Heart left ventricle (tissue), 16 donors: ENCODE measurements at regions not wholly inside any gene's neighbourhood (a gene's known extent, or its start where the extent isn't known, plus 50 kb on each side); places are given as distances from the start of the nearest gene placed in this dataset.

ENCODE experiments used
- ATAC-seq, 4 donors: fragments of 200-7000 bp; cut with Tn5 transposase; one replicate each; pipeline ENCODE4 v1.9.1; 2020 to 2022; ENCODE audit warnings: moderate library complexity in 4 of 4, mild to moderate bottlenecking in 3 of 4, moderate number of reproducible peaks in 1 of 4
- DNase-seq, 5 donors: peaks; one replicate each; pipeline ENCODE4 v3.0.0-alpha.2; 2020
- H3K27ac ChIP-seq, 12 donors: fragments of 200-600 bp; sonication (generic) in 4 of 12; one replicate each; pipeline versions ENCODE4 v1.5.0 to v1.8.0; 2016 to 2022; ENCODE audit warnings: mild to moderate bottlenecking in 2 of 12
- H3K27me3 ChIP-seq, 9 donors: fragments of 200-600 bp; sonication (generic) in 2 of 9; one replicate each; pipeline versions ENCODE4 v1.5.1 to v1.8.0; 2016 to 2022; ENCODE audit warnings: mild to moderate bottlenecking in 3 of 9
- H3K36me3 ChIP-seq, 9 donors: fragments of 200-600 bp; sonication (generic) in 2 of 9; one replicate each; pipeline versions ENCODE4 v1.5.0 to v1.8.0; 2018 to 2022; ENCODE audit warnings: mild to moderate bottlenecking in 2 of 9
- H3K4me1 ChIP-seq, 12 donors: fragments of 200-600 bp; sonication (generic) in 4 of 12; one replicate each; pipeline versions ENCODE4 v1.5.0 to v1.8.0; 2016 to 2022; ENCODE audit warnings: mild to moderate bottlenecking in 3 of 12
- H3K4me3 ChIP-seq, 12 donors: fragments of 200-600 bp; sonication (generic) in 4 of 12; one replicate each; pipeline versions ENCODE4 v1.5.0 to v1.8.0; 2017 to 2022; ENCODE audit warnings: mild to moderate bottlenecking in 9 of 12, moderate library complexity in 4 of 12
- H3K9me3 ChIP-seq, 12 donors: fragments of 200-600 bp; sonication (generic) in 4 of 12; one replicate each; pipeline versions ENCODE4 v1.5.0 to v1.8.0; 2016 to 2022; ENCODE audit warnings: mild to moderate bottlenecking in 1 of 12
- CTCF ChIP-seq, 12 donors: fragments of 200-600 bp; sonication (generic) in 4 of 12; IDR thresholded peaks; one replicate each; pipeline versions ENCODE4 v1.5.0 to v1.8.0; 2018 to 2022; ENCODE audit warnings: antibody characterized with exemption in 12 of 12, mild to moderate bottlenecking in 5 of 12
- POLR2A ChIP-seq, 2 donors: fragments of 450-650 bp; IDR thresholded peaks; one replicate each; pipeline ENCODE4 v1.6.1; 2017; ENCODE audit warnings: antibody characterized with exemption in 2 of 2, mild to moderate bottlenecking in 2 of 2, moderate library complexity in 2 of 2
- WGBS, 4 donors: extraction: QIAGEN DNeasy Blood & Tissue Kit in 2 of 4; methylation state at CpG; one replicate each; pipeline versions ENCODE4 v1.1.5 to v1.1.7; 2013 to 2018; 5-methylcytosine and 5-hydroxymethylcytosine counted together
- intact Hi-C, 10 donors: fragments of 100-400 bp; cut with DNase I; formaldehyde crosslinking; loops; one replicate each; pipeline versions ENCODE4 v1.11.1 to v1.14.2; 2022
- donor health status: ischemic (EF 13 %, LVEDD 7.1; RV severe dilation, severe dysfunction).
- donor health status: healthy with polysubstance abuse.
- donor health status: DM: no; HTN: yes; CAD: no.
- donor health status: DM: no; HTN: no; CAD: no.
- donor health status: ischemic (EF 25% LVEDD 6.9; RV normal size, moderate dysfunction).
- donor health status: ischemic (EF 25% LVEDD 5.7; RV mildly dilated, moderate dysfunction).
- donor health status: healthy.
- donor health status: DM: yes; HTN: yes; CAD: no.
- donor health status: ischemic (EF 35%, LVEDD 5.7; RV mildly dilated, moderate dysfunction).
- donor health status: nonischemic (EF 11% LVEDD 7.7; RV severe dilation, severe dysfunction).
- donor health status: DM: yes; HTN: yes; CAD: no.
- donor health status: PGD.
- donor health status: ischemic (EF 29% LVEDD 5.4; RV normal size, mild dysfunction).
- donor health status: nonischemic (EF 23%, LVEDD 6.1; RV moderate dilation, normal function).

- intact Hi-C loops: no loop called here
- H3K4me3 ChIP-seq: no peak overlapping the region
- H3K27me3 ChIP-seq: no peaks in the 10 kb centered on the region
- no peaks in the 10 kb centered on the region for H3K36me3 ChIP-seq
- ATAC-seq (no peak), DNase-seq (no peak)
- H3K27ac ChIP-seq: no peak overlapping the region
- 73 to 95% (median 82%) methylated on average over 2 to 3 of the region's 3 CpGs for WGBS, 4 donors
- H3K4me1 ChIP-seq: no peaks in the 10 kb centered on the region
- no peak for TF ChIP-seq CTCF (IDR thresholded peaks at IDR 0.05)
- no peaks in the 10 kb centered on the region for H3K9me3 ChIP-seq
These were observed 76.2 kb upstream of the SOX11 start for GRCh38 chr2:5616019-5616418.

- 89 to 98% (median 95%) methylated on average over 8 of the region's 8 CpGs for WGBS, 4 donors
- intact Hi-C loops: no loop called here
- no peak overlapping the region for H3K27ac ChIP-seq
- ATAC-seq (no peak), DNase-seq (no peak)
- no peaks in the 10 kb centered on the region for H3K4me1 ChIP-seq
- H3K4me3 ChIP-seq: no peak overlapping the region
- no peak for TF ChIP-seq CTCF (IDR thresholded peaks at IDR 0.05)
- no peak for TF ChIP-seq POLR2A (IDR thresholded peaks at IDR 0.05)
- H3K36me3 ChIP-seq: no peaks in the 10 kb centered on the region
- no peaks in the 10 kb centered on the region for H3K9me3 ChIP-seq
- no peaks in the 10 kb centered on the region for H3K27me3 ChIP-seq
These were observed 74.8 kb upstream of the SOX11 start for GRCh38 chr2:5617358-5617757.

GRCh38 chr2:5617796-5618195 lies 74.4 kb upstream of the SOX11 start:
- Histone ChIP-seq H3K4me3 (no peak overlapping the region), H3K4me1 (no peaks in the 10 kb centered on the region), H3K36me3 (no peaks in the 10 kb centered on the region), H3K27me3 (no peaks in the 10 kb centered on the region), H3K9me3 (no peaks in the 10 kb centered on the region), H3K27ac (no peak overlapping the region)
- DNase-seq: no peak
- TF ChIP-seq CTCF (IDR thresholded peaks at IDR 0.05) (no peak), POLR2A (IDR thresholded peaks at IDR 0.05) (no peak)
- ATAC-seq: no peak
- WGBS, 4 donors: 59 to 69% (median 65%) methylated on average over 2 of the region's 2 CpGs
- intact Hi-C loops: no loop called here

GRCh38 chr2:5618271-5618670 lies 73.9 kb upstream of the SOX11 start:
- H3K4me1 ChIP-seq: no peaks in the 10 kb centered on the region
- intact Hi-C loops: no loop called here
- H3K27me3 ChIP-seq: no peaks in the 10 kb centered on the region
- H3K36me3 ChIP-seq: no peaks in the 10 kb centered on the region
- DNase-seq (no peak), ATAC-seq (no peak)
- WGBS, 4 donors: 62 to 72% (median 68%) methylated on average over 4 of the region's 4 CpGs
- no peak overlapping the region for H3K27ac ChIP-seq
- no peak overlapping the region for H3K4me3 ChIP-seq
- TF ChIP-seq CTCF (IDR thresholded peaks at IDR 0.05) (no peak), POLR2A (IDR thresholded peaks at IDR 0.05) (no peak)
- H3K9me3 ChIP-seq: no peaks in the 10 kb centered on the region
